NCI-H1105 (cell line): ENCODE measurements at regions not wholly inside any gene's neighbourhood (a gene's known extent, or its start where the extent isn't known, plus 50 kb on each side); places are given as distances from the start of the nearest gene placed in this dataset.

ENCODE experiments used
- DNase-seq: peaks from one replicate; lab custom pipeline; 2025; lab: John Stamatoyannopoulos, UW

- DNase-seq: no peak
These were observed 128.8 kb upstream of the TRIB2 start for GRCh38 chr2:12587729-12588522.

- DNase-seq: no peak
These were observed 127.8 kb upstream of the TRIB2 start for GRCh38 chr2:12588986-12589385.

GRCh38 chr2:12589802-12590320 is 126.9 kb upstream of the TRIB2 start:
- no peak for DNase-seq

GRCh38 chr2:12592296-12592695 is 124.4 kb upstream of the TRIB2 start:
- no peak for DNase-seq

GRCh38 chr2:12594590-12594989 is 122.1 kb upstream of the TRIB2 start:
- no peak for DNase-seq

GRCh38 chr2:12596771-12597170 is 120.0 kb upstream of the TRIB2 start:
- DNase-seq: no peak

GRCh38 chr2:12597610-12598009 is 119.1 kb upstream of the TRIB2 start:
- DNase-seq: no peak

- DNase-seq: no peak
These were observed 114.1 kb upstream of the TRIB2 start for GRCh38 chr2:12602661-12603060.

GRCh38 chr2:12603781-12604295 is 112.9 kb upstream of the TRIB2 start:
- DNase-seq: no peak

- DNase-seq: no peak
These were observed 112.4 kb upstream of the TRIB2 start for GRCh38 chr2:12604341-12604740.

- no peak for DNase-seq
These were observed 111.4 kb upstream of the TRIB2 start for GRCh38 chr2:12605366-12605765.

GRCh38 chr2:12605936-12606335 is 110.8 kb upstream of the TRIB2 start:
- no peak for DNase-seq

- no peak for DNase-seq
These were observed 110.2 kb upstream of the TRIB2 start for GRCh38 chr2:12606472-12607000.

- DNase-seq: no peak
These were observed 108.8 kb upstream of the TRIB2 start for GRCh38 chr2:12607971-12608370.

GRCh38 chr2:12610314-12610713 is 106.4 kb upstream of the TRIB2 start:
- DNase-seq: no peak

- no peak for DNase-seq
These were observed 104.6 kb upstream of the TRIB2 start for GRCh38 chr2:12612168-12612567.

- DNase-seq: no peak
These were observed 104.1 kb upstream of the TRIB2 start for GRCh38 chr2:12612671-12613070.

- no peak for DNase-seq
These were observed 103.5 kb upstream of the TRIB2 start for GRCh38 chr2:12613137-12613835.

GRCh38 chr2:12615509-12615908 is 101.2 kb upstream of the TRIB2 start:
- DNase-seq: no peak

GRCh38 chr2:12616456-12617156 is 100.1 kb upstream of the TRIB2 start:
- no peak for DNase-seq

GRCh38 chr2:12617366-12617765 is 99.4 kb upstream of the TRIB2 start:
- no peak for DNase-seq

- no peak for DNase-seq
These were observed 98.9 kb upstream of the TRIB2 start for GRCh38 chr2:12617853-12618252.
